ENCODE measurements at regions not wholly inside any gene's neighbourhood (a gene's known extent, or its start where the extent isn't known, plus 50 kb on each side); places are given as distances from the start of the nearest gene placed in this dataset.

DNA sequence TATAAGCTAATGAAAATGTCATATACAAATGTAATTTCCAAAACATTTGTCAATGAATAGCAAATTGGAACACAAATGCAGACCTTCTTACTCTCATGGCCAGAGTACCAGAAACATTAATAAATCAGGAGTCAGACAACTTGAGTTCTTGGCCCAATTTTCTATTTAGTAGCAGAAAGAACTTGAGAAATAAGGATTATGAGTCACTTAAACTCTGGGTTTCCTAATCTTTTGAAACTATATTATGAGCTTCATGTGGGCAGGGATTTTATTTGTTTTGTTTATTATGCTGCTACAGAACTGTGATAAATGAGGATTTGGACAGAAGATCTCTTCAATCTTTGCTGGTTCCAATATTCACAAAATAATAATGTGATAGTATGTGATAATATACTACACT is 686.7 kb downstream of the NR4A2 start:
- no peak overlapping the region for H3K27ac ChIP-seq
- no peak for TF ChIP-seq ZFX (IDR thresholded peaks at IDR 0.05; ENCODE audit: borderline replicate concordance)
- TF ChIP-seq, protein P1, sequence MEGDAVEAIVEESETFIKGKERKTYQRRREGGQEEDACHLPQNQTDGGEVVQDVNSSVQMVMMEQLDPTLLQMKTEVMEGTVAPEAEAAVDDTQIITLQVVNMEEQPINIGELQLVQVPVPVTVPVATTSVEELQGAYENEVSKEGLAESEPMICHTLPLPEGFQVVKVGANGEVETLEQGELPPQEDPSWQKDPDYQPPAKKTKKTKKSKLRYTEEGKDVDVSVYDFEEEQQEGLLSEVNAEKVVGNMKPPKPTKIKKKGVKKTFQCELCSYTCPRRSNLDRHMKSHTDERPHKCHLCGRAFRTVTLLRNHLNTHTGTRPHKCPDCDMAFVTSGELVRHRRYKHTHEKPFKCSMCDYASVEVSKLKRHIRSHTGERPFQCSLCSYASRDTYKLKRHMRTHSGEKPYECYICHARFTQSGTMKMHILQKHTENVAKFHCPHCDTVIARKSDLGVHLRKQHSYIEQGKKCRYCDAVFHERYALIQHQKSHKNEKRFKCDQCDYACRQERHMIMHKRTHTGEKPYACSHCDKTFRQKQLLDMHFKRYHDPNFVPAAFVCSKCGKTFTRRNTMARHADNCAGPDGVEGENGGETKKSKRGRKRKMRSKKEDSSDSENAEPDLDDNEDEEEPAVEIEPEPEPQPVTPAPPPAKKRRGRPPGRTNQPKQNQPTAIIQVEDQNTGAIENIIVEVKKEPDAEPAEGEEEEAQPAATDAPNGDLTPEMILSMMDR (IDR thresholded peaks at IDR 0.05): no peak

DNA sequence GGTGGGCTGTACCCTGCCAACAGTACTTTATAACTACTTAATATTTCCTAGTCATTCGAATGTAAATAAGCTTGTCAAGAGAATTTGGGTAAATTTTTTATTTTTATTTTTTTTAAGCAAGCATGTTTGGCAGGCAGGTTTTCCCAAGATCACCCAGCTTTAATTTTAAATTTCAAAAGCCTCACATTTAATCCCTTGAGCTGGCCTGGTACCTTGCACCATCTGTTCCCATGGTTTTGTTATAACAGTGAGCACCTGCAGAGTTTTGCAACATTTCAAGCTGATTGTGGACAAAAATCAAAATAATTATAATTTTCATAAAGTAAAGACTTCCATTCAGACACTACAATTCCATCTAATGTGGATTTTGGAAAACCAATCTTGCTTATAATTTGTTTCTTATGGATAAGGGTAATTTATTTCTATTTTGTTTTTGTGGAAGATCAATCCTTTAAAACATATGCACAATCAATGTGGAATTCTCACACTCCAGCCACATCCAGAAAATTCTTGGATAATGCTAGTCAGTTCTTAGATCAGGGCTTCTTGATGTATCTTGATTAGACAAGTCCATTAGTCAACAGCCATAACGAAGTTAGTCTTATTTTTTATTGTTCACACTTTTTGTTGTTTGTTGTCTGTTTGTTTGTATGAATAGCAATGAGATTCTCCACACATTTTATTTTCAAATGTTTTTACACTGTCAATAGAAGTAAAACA is 689.3 kb downstream of the NR4A2 start:
- no peak overlapping the region for H3K27ac ChIP-seq
- TF ChIP-seq, protein P1 (IDR thresholded peaks at IDR 0.05): no peak
- no peak for TF ChIP-seq ZFX (IDR thresholded peaks at IDR 0.05; ENCODE audit: borderline replicate concordance)

DNA sequence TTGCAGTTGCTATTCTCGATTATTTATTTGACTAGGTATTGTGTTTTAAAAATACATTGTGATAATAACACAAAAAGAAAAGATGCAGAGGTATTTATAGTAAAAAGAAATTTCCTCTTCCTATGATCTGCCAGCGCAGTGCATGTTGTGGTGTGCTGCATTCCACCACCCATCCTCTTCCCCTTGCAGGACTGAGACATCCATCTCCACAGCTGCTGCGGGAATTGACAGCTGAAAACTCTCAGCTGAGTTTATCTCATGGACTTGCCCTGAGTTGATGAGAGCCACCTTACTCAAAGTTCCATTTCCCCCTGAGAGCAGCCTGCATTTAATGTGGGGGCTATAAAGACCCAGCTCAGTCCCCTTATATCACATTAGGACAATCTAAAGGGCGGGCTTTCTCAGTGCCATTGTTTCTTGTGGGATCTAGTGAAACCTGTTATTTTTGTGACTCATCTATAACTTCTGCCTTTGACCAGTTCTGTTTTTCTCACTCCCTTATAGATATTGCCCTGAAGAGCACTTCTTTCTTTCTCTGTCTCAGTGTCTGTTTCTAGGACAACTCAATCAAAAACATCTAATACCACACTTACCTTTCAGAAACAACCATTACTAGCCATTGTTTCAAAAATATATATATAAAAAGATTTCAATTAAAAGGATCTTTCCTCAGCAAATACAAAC is 698.5 kb downstream of the NR4A2 start:
- H3K27ac ChIP-seq: no peak overlapping the region
- TF ChIP-seq, protein P1 (IDR thresholded peaks at IDR 0.05): no peak
- no peak for TF ChIP-seq ZFX (IDR thresholded peaks at IDR 0.05; ENCODE audit: borderline replicate concordance)

DNA sequence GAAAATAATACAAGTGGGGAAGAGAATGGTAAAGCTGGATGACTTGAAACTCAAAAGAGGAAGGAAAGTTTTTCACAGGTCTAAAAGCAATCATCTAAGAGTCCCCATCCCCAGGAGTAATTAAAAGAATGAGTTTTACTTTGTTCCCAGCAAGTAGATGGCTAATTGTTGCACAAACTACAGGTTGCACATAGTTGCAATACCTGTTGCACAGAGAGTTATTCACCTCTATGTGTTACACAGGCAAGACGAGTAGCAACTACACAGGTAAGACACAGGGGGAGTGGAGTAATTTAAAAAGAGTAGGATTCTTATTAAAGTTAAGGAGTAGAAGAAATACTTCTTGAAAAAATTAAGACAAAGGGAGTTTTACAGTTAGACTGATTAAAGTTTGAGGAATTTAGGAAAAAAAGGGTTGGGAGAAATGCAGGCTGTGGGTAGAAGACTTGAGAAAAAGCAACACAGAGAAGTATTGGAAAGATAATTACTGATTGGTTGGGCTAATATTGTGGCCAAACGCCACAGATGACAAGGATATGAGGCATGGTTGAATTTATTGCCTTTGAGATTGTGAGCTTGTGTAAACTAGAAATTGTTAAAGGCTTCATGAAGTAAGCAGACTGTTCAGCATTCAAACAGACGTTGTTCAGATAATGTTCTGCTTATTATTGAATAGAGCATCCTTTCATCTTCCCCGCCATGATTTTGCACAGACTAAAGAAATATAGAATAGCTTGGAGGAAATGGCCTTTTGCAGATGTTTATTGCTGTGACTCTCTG is 699.3 kb downstream of the NR4A2 start:
- TF ChIP-seq ZFX (IDR thresholded peaks at IDR 0.05; ENCODE audit: borderline replicate concordance): no peak
- TF ChIP-seq, protein P1 (IDR thresholded peaks at IDR 0.05): no peak

DNA sequence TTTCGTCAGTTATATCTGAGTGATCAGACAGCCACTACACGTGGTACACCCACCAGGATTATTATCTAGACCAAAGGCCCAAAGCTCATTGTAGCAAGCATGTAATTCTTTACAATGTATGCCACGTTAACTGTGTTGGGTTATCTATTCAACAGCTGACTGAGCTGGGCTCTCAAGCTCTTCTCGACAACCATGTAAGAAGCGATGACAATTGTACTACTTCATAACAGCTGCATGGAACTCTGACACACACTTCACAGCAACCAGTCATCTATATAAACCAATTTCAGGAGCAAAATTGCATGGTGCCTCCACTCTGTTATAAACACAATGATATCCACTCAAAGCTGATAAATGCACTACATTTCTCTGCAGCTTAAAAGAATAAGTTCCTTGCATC is 701.8 kb downstream of the NR4A2 start:
- TF ChIP-seq ZFX (IDR thresholded peaks at IDR 0.05; ENCODE audit: borderline replicate concordance): no peak
- TF ChIP-seq, protein P1 (IDR thresholded peaks at IDR 0.05): no peak
- H3K27ac ChIP-seq: no peak overlapping the region

More for the DNA sequence above, 699.3 kb downstream of the NR4A2 start:
- H3K27ac ChIP-seq: no peak overlapping the region

DNA sequence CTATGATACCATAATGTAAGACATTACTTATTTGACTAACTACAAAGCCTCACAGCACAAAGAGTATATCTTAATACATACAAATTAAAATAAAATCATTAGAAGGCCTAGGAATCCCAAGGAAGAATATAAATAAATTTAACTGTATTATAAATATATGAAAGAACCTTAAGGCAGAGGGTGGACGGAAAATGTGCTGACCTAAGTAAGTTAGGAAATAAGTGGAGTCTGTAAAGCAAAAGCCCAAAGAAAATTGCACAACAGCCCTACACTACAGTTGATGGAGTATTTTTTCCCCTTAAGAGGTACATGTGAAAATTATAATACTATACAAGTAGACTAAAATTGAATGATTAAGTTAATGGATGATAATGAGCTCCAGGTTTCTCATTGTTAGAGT is 710.1 kb downstream of the NR4A2 start:
- H3K27ac ChIP-seq: no peak overlapping the region
- TF ChIP-seq, protein P1 (IDR thresholded peaks at IDR 0.05): no peak
- no peak for TF ChIP-seq ZFX (IDR thresholded peaks at IDR 0.05; ENCODE audit: borderline replicate concordance)
